ENCODE measurements at regions not wholly inside any gene's neighbourhood (a gene's known extent, or its start where the extent isn't known, plus 50 kb on each side); places are given as distances from the start of the nearest gene placed in this dataset.

DNA sequence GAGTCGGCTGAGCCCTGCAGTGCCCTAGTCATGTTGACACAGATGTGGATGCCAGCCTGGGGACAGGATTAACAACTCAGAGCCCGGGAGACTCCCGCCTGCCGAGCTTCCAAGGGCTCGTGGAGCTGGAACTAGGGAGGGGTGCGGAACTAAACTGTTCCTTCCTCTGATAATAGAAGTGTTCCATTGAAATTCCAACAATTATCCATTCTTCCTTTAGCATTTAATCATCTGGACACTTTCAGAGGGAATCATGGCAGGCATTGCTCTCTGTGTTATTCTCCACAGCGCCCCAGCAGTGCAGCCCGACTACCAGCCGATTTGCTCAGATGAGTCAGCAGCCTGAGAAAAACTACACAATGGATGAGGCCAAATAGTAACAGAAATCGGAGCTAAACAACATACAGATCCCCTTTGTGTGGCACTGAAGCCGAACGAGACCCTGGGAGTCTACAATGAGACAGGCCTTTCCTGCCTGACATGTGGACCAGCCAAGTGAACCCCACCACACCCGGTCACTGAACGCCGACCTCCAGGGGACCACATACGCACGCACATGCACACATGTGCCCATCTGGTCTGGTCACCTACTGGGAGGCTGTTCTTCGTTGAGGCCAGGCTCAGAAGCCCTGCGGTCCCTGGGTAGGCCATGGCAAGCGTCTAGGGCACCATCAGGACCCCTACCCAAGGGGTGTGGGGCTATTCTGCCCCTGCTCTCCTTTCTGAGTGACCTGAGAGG, 238.4 kb upstream of the AFDN start:
- Histone ChIP-seq H3K36me3 (no peaks in the 10 kb centered on the region), H3K4me1 (peaks cover 0 to 7% (median 0%) of the 10 kb centered on the region in 4 donors), H3K9me3 (peaks cover 0 to 31% (median 6%) of the 10 kb centered on the region in 4 donors), H3K4me3 (no peak overlapping the region), H3K27me3 (no peaks in the 10 kb centered on the region), H3K27ac (no peak overlapping the region)
- 57 to 58% methylated on average over 17 to 20 of the region's 20 CpGs for WGBS, 2 donors
- TF ChIP-seq, protein P1, sequence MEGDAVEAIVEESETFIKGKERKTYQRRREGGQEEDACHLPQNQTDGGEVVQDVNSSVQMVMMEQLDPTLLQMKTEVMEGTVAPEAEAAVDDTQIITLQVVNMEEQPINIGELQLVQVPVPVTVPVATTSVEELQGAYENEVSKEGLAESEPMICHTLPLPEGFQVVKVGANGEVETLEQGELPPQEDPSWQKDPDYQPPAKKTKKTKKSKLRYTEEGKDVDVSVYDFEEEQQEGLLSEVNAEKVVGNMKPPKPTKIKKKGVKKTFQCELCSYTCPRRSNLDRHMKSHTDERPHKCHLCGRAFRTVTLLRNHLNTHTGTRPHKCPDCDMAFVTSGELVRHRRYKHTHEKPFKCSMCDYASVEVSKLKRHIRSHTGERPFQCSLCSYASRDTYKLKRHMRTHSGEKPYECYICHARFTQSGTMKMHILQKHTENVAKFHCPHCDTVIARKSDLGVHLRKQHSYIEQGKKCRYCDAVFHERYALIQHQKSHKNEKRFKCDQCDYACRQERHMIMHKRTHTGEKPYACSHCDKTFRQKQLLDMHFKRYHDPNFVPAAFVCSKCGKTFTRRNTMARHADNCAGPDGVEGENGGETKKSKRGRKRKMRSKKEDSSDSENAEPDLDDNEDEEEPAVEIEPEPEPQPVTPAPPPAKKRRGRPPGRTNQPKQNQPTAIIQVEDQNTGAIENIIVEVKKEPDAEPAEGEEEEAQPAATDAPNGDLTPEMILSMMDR (IDR thresholded peaks at IDR 0.05) = no peak
- TF ChIP-seq EP300 (IDR thresholded peaks at IDR 0.05) = no peak
- TF ChIP-seq POLR2A (IDR thresholded peaks at IDR 0.05) = no peak
- DNase-seq (ENCODE audit: low spot score in 2 of 2) = peak in 1 of 2 donors; percentile 3

- H3K27me3 ChIP-seq = no peaks in the 10 kb centered on the region
- WGBS, 2 donors = 89 to 91% methylated on average over 16 to 17 of the region's 18 CpGs
- TF ChIP-seq, protein P1 (IDR thresholded peaks at IDR 0.05) = no peak
- TF ChIP-seq POLR2A (IDR thresholded peaks at IDR 0.05) = no peak
- no peak for TF ChIP-seq EP300 (IDR thresholded peaks at IDR 0.05)
- peaks cover 0 to 7% (median 0%) of the 10 kb centered on the region in 4 donors for H3K4me1 ChIP-seq
- H3K36me3 ChIP-seq = no peaks in the 10 kb centered on the region
- H3K4me3 ChIP-seq = no peak overlapping the region
- DNase-seq (ENCODE audit: low spot score in 2 of 2) = no peak
- H3K9me3 ChIP-seq = peaks cover 0 to 23% (median 4%) of the 10 kb centered on the region in 4 donors
- H3K27ac ChIP-seq = no peak overlapping the region
Observed at GRCh38 chr6:167588920-167589614, 237.6 kb upstream of the AFDN start.

DNA sequence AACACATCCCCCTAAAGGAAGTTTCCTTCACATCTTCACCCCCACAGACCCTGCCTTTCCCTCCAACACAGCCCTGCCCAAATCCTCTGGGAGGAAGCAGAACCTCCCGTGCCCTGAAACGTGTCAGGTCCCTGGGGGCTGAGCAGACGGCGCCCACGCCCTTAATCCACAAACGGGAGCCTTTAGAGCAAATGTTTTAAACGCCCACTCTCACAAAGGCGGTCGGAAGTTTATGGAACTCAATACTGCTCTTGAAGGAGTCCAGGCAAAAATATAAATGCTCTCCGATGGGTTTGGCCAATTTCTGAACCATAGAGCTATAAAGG, 237.1 kb upstream of the AFDN start:
- DNase-seq (ENCODE audit: low spot score in 2 of 2) = no peak
- H3K36me3 ChIP-seq = no peaks in the 10 kb centered on the region
- peaks cover 0 to 7% (median 0%) of the 10 kb centered on the region in 4 donors for H3K4me1 ChIP-seq
- 26 to 31% methylated on average over 10 of the region's 10 CpGs for WGBS, 2 donors
- TF ChIP-seq, protein P1 (IDR thresholded peaks at IDR 0.05) = no peak
- TF ChIP-seq EP300 (IDR thresholded peaks at IDR 0.05) (no peak), POLR2A (IDR thresholded peaks at IDR 0.05) (no peak)
- H3K4me3 ChIP-seq = no peak overlapping the region
- no peaks in the 10 kb centered on the region for H3K27me3 ChIP-seq
- H3K27ac ChIP-seq = no peak overlapping the region
- H3K9me3 ChIP-seq = peaks cover 0 to 20% (median 2%) of the 10 kb centered on the region in 4 donors

GRCh38 chr6:167590193-167590592, 236.5 kb upstream of the AFDN start:
- Histone ChIP-seq H3K4me3 (no peak overlapping the region), H3K4me1 (peaks cover 0 to 7% (median 0%) of the 10 kb centered on the region in 4 donors), H3K27me3 (no peaks in the 10 kb centered on the region), H3K36me3 (no peaks in the 10 kb centered on the region), H3K9me3 (peaks cover 0 to 17% (median 0%) of the 10 kb centered on the region in 4 donors), H3K27ac (no peak overlapping the region)
- TF ChIP-seq POLR2A (IDR thresholded peaks at IDR 0.05) (no peak), EP300 (IDR thresholded peaks at IDR 0.05) (no peak)
- TF ChIP-seq, protein P1 (IDR thresholded peaks at IDR 0.05) = no peak
- WGBS, 2 donors = 81 to 86% methylated on average over 3 of the region's 3 CpGs
- DNase-seq (ENCODE audit: low spot score in 2 of 2) = no peak

Measured in tibial nerve (tissue), 4 donors.